Breast epithelium (tissue), 3 donors: ENCODE measurements at regions not wholly inside any gene's neighbourhood (a gene's known extent, or its start where the extent isn't known, plus 50 kb on each side); places are given as distances from the start of the nearest gene placed in this dataset.

ENCODE experiments used
- CTCF ChIP-seq, 3 donors: fragments of 450-650 bp; IDR thresholded peaks; one replicate each; pipeline ENCODE4 v1.5.1; 2016 to 2017; ENCODE audit warnings: antibody characterized with exemption in 3 of 3, mild to moderate bottlenecking in 3 of 3, moderate library complexity in 3 of 3
- POLR2A ChIP-seq: fragments of 450-650 bp; IDR thresholded peaks from one replicate; pipeline ENCODE4 v1.6.1; 2016; ENCODE audit warnings: antibody characterized with exemption, mild to moderate bottlenecking, moderate library complexity

GRCh38 chr11:39036021-39036420 lies 2423.4 kb downstream of the LRRC4C start:
- TF ChIP-seq POLR2A (no peak), CTCF (IDR thresholded peaks at IDR 0.05) (no peak)
